Neural crest cell (in vitro differentiated cells): ENCODE measurements at regions not wholly inside any gene's neighbourhood (a gene's known extent, or its start where the extent isn't known, plus 50 kb on each side); places are given as distances from the start of the nearest gene placed in this dataset.

Experiments
- DNase-seq: peaks from one replicate; pipeline ENCODE4 v3.0.0; 2021; ENCODE audit warnings: low read depth, mixed read lengths, low spot score
- H3K27ac Mint-ChIP-seq: one replicate; pipeline ENCODE4 v1.8.0; 2021; ENCODE audit warnings: mild to moderate bottlenecking, mixed read lengths; ENCODE audit not compliant: unreplicated experiment
- H3K27me3 Mint-ChIP-seq: 2 replicates; pipeline ENCODE4 v1.8.0; 2021; ENCODE audit warnings: low read depth, mild to moderate bottlenecking, mixed read lengths
- H3K36me3 Mint-ChIP-seq: 2 replicates; pipeline ENCODE4 v1.8.0; 2021; ENCODE audit warnings: low read depth, mild to moderate bottlenecking, mixed read lengths
- H3K4me1 Mint-ChIP-seq: 2 replicates; pipeline ENCODE4 v1.8.0; 2021; ENCODE audit warnings: mixed read lengths
- H3K4me3 Mint-ChIP-seq: one replicate; pipeline ENCODE4 v1.8.0; 2021; ENCODE audit warnings: mild to moderate bottlenecking, mixed read lengths
- H3K9me3 Mint-ChIP-seq: 2 replicates; pipeline ENCODE4 v1.8.0; 2021; ENCODE audit warnings: mixed read lengths
- TF ChIP-seq, protein P1 (sequence below): fragments of 200-600 bp; sonication (generic); conservative IDR thresholded peaks from 2 replicates; pipeline ENCODE4 v1.5.0; 2021; ENCODE audit warnings: antibody characterized with exemption, mild to moderate bottlenecking

DNA sequence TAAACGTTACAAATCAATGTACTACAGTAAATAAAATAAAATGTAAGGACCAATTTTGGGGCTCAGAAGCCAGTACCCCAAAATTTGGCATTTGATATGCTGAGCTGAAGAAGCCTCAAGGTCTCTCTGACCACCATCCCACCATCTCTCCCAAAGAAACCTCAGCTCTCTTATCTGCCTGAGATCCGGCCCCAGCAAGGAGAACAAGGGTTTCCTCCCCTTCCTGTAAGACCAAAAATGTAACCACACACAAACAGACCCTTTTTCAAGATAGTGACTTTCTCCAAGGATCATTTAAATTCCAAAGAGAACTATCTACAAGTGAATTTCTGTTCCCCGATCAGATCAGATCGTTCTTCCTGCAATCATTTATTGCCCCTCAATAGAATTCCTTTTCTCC, 68.1 kb upstream of the SLC45A1 start:
- H3K9me3 Mint-ChIP-seq = no peaks in the 10 kb centered on the region
- DNase-seq = no peak
- H3K36me3 Mint-ChIP-seq = no peaks in the 10 kb centered on the region
- TF ChIP-seq, protein P1, sequence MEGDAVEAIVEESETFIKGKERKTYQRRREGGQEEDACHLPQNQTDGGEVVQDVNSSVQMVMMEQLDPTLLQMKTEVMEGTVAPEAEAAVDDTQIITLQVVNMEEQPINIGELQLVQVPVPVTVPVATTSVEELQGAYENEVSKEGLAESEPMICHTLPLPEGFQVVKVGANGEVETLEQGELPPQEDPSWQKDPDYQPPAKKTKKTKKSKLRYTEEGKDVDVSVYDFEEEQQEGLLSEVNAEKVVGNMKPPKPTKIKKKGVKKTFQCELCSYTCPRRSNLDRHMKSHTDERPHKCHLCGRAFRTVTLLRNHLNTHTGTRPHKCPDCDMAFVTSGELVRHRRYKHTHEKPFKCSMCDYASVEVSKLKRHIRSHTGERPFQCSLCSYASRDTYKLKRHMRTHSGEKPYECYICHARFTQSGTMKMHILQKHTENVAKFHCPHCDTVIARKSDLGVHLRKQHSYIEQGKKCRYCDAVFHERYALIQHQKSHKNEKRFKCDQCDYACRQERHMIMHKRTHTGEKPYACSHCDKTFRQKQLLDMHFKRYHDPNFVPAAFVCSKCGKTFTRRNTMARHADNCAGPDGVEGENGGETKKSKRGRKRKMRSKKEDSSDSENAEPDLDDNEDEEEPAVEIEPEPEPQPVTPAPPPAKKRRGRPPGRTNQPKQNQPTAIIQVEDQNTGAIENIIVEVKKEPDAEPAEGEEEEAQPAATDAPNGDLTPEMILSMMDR = no peak
- peak overlapping the region; percentile 51 for H3K27ac Mint-ChIP-seq
- H3K27me3 Mint-ChIP-seq = no peaks in the 10 kb centered on the region
- no peaks in the 10 kb centered on the region for H3K4me1 Mint-ChIP-seq
- no peak overlapping the region for H3K4me3 Mint-ChIP-seq

DNA sequence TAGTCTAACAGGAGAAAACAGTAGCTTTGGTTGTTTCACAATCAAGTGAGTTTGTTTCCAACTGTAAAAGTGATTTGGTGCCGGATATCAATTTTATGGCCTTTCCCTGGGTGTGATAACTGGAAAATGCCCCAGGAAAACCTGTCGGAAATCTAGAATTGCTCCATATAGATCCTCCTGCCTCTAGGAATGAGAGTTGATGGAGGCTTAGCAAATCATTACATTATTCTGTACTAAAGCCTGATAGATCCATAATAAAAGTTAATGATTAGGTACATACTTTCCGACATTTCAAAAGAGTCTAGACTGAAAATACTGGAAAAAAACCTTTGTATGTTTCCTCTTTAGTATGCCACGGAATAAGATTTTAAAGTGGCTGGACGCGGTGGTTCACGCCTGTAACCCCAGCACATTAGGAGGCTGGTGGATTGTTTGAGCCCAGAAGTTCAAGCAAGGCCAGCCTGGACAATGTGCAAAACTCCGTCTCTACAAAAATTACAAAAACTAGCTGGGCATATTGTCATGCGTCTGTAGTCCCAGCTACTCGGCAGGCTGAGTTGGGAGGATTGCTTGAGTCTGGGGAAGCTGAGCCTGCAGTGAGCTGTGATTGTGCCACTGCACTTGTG, 70.0 kb upstream of the SLC45A1 start:
- no peak overlapping the region for H3K4me3 Mint-ChIP-seq
- H3K27me3 Mint-ChIP-seq = no peaks in the 10 kb centered on the region
- TF ChIP-seq, protein P1 = no peak
- H3K27ac Mint-ChIP-seq = no peak overlapping the region
- no peaks in the 10 kb centered on the region for H3K4me1 Mint-ChIP-seq
- no peaks in the 10 kb centered on the region for H3K36me3 Mint-ChIP-seq
- H3K9me3 Mint-ChIP-seq = no peaks in the 10 kb centered on the region
- no peak for DNase-seq

DNA sequence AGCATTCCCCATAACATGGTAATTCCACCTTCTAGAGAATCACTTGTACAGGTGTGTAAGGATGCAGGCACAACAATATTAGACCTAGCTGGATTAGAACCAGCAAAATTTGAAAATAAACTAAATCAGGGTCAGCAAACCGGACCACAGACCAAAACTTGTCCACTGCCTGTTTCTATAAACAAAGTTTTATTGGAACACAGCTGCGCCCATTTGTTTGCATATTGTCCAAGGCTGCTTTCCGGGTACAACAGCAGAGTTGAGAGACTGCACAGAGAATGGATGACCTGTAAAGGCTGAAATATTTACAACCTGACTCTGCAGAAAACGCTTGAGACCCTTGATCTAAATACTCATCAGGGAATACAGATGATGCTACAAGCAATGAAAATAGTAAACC, 73.6 kb upstream of the SLC45A1 start:
- no peaks in the 10 kb centered on the region for H3K27me3 Mint-ChIP-seq
- TF ChIP-seq, protein P1 = no peak
- DNase-seq = no peak
- H3K36me3 Mint-ChIP-seq = no peaks in the 10 kb centered on the region
- no peak overlapping the region for H3K27ac Mint-ChIP-seq
- H3K4me3 Mint-ChIP-seq = no peak overlapping the region
- H3K9me3 Mint-ChIP-seq = no peaks in the 10 kb centered on the region
- H3K4me1 Mint-ChIP-seq = peaks cover 10% of the 10 kb centered on the region

DNA sequence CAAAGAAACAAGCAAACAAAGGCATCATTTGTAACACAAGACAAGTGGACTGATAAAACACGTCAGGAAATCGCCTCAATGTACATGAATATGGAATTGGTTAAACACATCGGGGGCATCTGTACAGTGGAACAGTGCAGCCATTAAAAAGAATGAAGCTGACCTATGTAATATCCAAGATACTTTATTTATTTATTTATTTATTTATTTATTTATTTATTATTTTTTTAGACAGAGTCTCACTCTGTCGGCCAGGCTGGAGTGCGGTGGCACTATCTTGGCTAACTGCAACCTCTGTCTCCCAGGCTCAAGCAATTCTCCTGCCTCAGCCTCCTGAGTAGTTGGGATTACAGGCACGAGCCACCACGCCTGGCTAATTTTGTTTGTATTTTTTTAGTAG, 75.4 kb upstream of the SLC45A1 start:
- H3K27ac Mint-ChIP-seq = no peak overlapping the region
- H3K36me3 Mint-ChIP-seq = no peaks in the 10 kb centered on the region
- peaks cover 18% of the 10 kb centered on the region for H3K4me1 Mint-ChIP-seq
- no peak overlapping the region for H3K4me3 Mint-ChIP-seq
- TF ChIP-seq, protein P1 = no peak
- H3K9me3 Mint-ChIP-seq = no peaks in the 10 kb centered on the region
- no peak for DNase-seq
- H3K27me3 Mint-ChIP-seq = no peaks in the 10 kb centered on the region

DNA sequence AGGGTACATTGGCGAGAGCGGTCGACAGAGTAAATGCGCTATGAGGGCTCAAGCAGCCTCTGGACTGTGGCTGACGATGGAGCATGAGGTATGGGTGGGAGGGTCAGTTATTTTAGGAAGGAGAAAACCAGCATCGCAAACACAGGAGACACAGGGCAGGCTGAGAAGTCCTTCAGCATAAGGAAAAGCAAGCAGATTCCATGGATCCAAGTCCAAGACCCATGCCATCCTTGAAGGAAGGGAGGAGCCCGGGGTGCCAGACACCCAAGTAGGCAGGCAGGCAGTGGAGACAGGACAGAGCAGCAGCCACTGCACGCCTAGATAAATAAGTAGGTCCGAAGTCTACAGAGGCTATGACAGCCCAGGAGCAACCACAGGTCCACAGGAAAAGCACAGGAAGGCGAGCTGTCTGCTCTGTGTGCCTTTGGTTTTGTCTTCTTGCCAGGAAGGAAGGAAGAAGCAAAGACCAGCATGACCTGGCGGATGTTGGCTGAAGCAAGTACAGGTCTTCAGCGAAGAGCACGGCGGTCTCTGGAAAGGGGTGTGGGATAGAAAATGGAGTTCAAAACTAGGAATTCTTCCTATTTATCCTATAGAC, 76.4 kb upstream of the SLC45A1 start:
- TF ChIP-seq, protein P1 = no peak
- DNase-seq = no peak
- Mint-ChIP-seq H3K4me1 (peaks cover 18% of the 10 kb centered on the region), H3K4me3 (no peak overlapping the region), H3K36me3 (no peaks in the 10 kb centered on the region), H3K9me3 (no peaks in the 10 kb centered on the region), H3K27me3 (no peaks in the 10 kb centered on the region), H3K27ac (no peak overlapping the region)
